Suprapubic skin (tissue), 3 donors: ENCODE measurements at regions not wholly inside any gene's neighbourhood (a gene's known extent, or its start where the extent isn't known, plus 50 kb on each side); places are given as distances from the start of the nearest gene placed in this dataset.

Source experiments
- POLR2A ChIP-seq, 2 donors: fragments of 450-650 bp; IDR thresholded peaks; one replicate each; pipeline ENCODE4 v1.6.1; 2017; ENCODE audit warnings: antibody characterized with exemption in 2 of 2, mild to moderate bottlenecking in 2 of 2, moderate library complexity in 2 of 2
- TF ChIP-seq, protein P1 (sequence below), 2 donors: fragments of 200-600 bp in 1 of 2; fragments of 450-650 bp in 1 of 2; sonication (generic) in 1 of 2; IDR thresholded peaks; one replicate each; pipeline ENCODE4 v1.5.1; 2016 to 2019; ENCODE audit warnings: antibody characterized with exemption in 2 of 2, mild to moderate bottlenecking in 1 of 2, moderate library complexity in 1 of 2

DNA sequence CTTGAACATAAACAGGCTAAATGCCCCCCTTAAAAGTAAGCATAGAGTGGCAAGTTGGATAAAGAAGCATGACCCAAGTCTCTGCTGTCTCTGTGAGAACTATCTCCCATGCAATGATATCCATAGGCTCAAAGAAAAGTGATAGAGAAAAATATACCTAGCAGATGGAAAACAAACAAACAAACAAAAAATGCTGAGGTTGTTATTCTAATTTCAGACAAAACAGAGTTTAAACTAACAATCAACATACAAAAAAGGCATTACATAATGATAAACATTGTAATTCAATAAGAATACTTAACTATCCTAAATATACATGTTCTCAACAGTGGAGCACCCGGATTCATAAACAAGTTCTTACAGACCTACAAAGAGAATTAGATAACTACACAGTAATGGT is 626.2 kb upstream of the CNTNAP2 start:
- no peak for TF ChIP-seq POLR2A (IDR thresholded peaks at IDR 0.05)
- TF ChIP-seq, protein P1, sequence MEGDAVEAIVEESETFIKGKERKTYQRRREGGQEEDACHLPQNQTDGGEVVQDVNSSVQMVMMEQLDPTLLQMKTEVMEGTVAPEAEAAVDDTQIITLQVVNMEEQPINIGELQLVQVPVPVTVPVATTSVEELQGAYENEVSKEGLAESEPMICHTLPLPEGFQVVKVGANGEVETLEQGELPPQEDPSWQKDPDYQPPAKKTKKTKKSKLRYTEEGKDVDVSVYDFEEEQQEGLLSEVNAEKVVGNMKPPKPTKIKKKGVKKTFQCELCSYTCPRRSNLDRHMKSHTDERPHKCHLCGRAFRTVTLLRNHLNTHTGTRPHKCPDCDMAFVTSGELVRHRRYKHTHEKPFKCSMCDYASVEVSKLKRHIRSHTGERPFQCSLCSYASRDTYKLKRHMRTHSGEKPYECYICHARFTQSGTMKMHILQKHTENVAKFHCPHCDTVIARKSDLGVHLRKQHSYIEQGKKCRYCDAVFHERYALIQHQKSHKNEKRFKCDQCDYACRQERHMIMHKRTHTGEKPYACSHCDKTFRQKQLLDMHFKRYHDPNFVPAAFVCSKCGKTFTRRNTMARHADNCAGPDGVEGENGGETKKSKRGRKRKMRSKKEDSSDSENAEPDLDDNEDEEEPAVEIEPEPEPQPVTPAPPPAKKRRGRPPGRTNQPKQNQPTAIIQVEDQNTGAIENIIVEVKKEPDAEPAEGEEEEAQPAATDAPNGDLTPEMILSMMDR (IDR thresholded peaks at IDR 0.05), result no peak
